GM12878 (cell line): ENCODE measurements at regions not wholly inside any gene's neighbourhood (a gene's known extent, or its start where the extent isn't known, plus 50 kb on each side); places are given as distances from the start of the nearest gene placed in this dataset.
A peak's percentile ranks its signal among the peaks of the same experiment; 100 is the strongest.

Experiments
- CEBPB ChIP-seq, 2 experiments: fragments of 150-350 bp in 1 of 2; IDR thresholded peaks; 2 replicates each; pipeline ENCODE4 v1.6.1; 2012 to 2014; ENCODE audit warnings: low read depth in 2 of 2, low read length in 2 of 2, borderline replicate concordance in 1 of 2, inconsistent platforms in 1 of 2
- CHD2 ChIP-seq: IDR thresholded peaks from 2 replicates; pipeline ENCODE4 v1.6.1; 2011; ENCODE audit warnings: low read depth, low read length, improper control_type of control experiment, borderline replicate concordance
- CREM ChIP-seq: IDR thresholded peaks from 2 replicates; pipeline ENCODE4 v1.6.1; 2014; ENCODE audit warnings: antibody characterized with exemption, low read depth
- EED ChIP-seq: sonication (generic); IDR thresholded peaks from 2 replicates; pipeline ENCODE4 v1.6.1; 2016; ENCODE audit warnings: antibody characterized with exemption, low read depth
- ESRRA ChIP-seq: IDR thresholded peaks from 2 replicates; pipeline ENCODE4 v1.6.1; 2012; ENCODE audit warnings: mild to moderate bottlenecking, low read length, improper control_type of control experiment
- FOS ChIP-seq: IDR thresholded peaks from 3 replicates; pipeline ENCODE4 v1.6.1; 2011; ENCODE audit warnings: borderline replicate concordance; ENCODE audit not compliant: insufficient read length; ENCODE audit errors: extremely low read depth
- FOXK2 ChIP-seq: fragments of 450-650 bp; IDR thresholded peaks from 2 replicates; pipeline ENCODE4 v1.6.1; 2017; ENCODE audit warnings: mild to moderate bottlenecking, moderate library complexity
- HSF1 ChIP-seq: fragments of 150-350 bp; IDR thresholded peaks from 2 replicates; pipeline ENCODE4 v1.6.1; 2014; ENCODE audit warnings: mild to moderate bottlenecking, low read depth, low read length
- IRF4 ChIP-seq: IDR thresholded peaks from 2 replicates; pipeline ENCODE4 v1.6.1; 2011; ENCODE audit warnings: low read depth, low read length
- KDM1A ChIP-seq: fragments of 200-600 bp; sonication (generic); IDR thresholded peaks from 2 replicates; pipeline ENCODE4 v1.6.1; 2016; ENCODE audit warnings: borderline replicate concordance
- LARP7 ChIP-seq: fragments of 450-650 bp; IDR thresholded peaks from 2 replicates; pipeline ENCODE4 v1.6.1; 2017; ENCODE audit warnings: mild to moderate bottlenecking
- MAX ChIP-seq: IDR thresholded peaks from 2 replicates; pipeline ENCODE4 v1.6.1; 2012; ENCODE audit warnings: low read depth, low read length, improper control_type of control experiment
- MTA3 ChIP-seq: IDR thresholded peaks from 2 replicates; pipeline ENCODE4 v1.6.1; 2012; ENCODE audit warnings: low read length, inconsistent platforms, borderline replicate concordance
- NBN ChIP-seq: fragments of 450-650 bp; IDR thresholded peaks from 2 replicates; pipeline ENCODE4 v1.6.1; 2016
- NFYB ChIP-seq: IDR thresholded peaks from 2 replicates; pipeline ENCODE4 v1.6.1; 2011; ENCODE audit warnings: low read depth, mild to moderate bottlenecking, low read length, improper control_type of control experiment, moderate library complexity; ENCODE audit not compliant: insufficient read depth
- PAX5 ChIP-seq: IDR thresholded peaks from 2 replicates; pipeline ENCODE4 v1.6.1; 2011; ENCODE audit warnings: low read depth, low read length, borderline replicate concordance
- RUNX3 ChIP-seq: IDR thresholded peaks from 2 replicates; pipeline ENCODE4 v1.6.1; 2012; ENCODE audit warnings: low read length, inconsistent platforms
- TAF1 ChIP-seq: IDR thresholded peaks from 2 replicates; pipeline ENCODE4 v1.6.1; 2011; ENCODE audit warnings: mild to moderate bottlenecking, low read depth, low read length, borderline replicate concordance
- TCF3 ChIP-seq: IDR thresholded peaks from 2 replicates; pipeline ENCODE4 v1.6.1; 2012; ENCODE audit warnings: low read depth, mild to moderate bottlenecking, low read length, borderline replicate concordance; ENCODE audit not compliant: insufficient read depth
- ZNF622 ChIP-seq: fragments of 450-650 bp; IDR thresholded peaks from 2 replicates; pipeline ENCODE4 v1.6.1; 2017; ENCODE audit warnings: mild to moderate bottlenecking, inconsistent platforms
- TF ChIP-seq, protein P1 (sequence below): fragments of 150-350 bp; IDR thresholded peaks from 2 replicates; pipeline ENCODE4 v1.6.1; 2016; ENCODE audit warnings: low read depth, low read length

- no peak for TF ChIP-seq ESRRA
- no peak for TF ChIP-seq HSF1
- TF ChIP-seq ZNF622, result no peak
- TF ChIP-seq, protein P1, sequence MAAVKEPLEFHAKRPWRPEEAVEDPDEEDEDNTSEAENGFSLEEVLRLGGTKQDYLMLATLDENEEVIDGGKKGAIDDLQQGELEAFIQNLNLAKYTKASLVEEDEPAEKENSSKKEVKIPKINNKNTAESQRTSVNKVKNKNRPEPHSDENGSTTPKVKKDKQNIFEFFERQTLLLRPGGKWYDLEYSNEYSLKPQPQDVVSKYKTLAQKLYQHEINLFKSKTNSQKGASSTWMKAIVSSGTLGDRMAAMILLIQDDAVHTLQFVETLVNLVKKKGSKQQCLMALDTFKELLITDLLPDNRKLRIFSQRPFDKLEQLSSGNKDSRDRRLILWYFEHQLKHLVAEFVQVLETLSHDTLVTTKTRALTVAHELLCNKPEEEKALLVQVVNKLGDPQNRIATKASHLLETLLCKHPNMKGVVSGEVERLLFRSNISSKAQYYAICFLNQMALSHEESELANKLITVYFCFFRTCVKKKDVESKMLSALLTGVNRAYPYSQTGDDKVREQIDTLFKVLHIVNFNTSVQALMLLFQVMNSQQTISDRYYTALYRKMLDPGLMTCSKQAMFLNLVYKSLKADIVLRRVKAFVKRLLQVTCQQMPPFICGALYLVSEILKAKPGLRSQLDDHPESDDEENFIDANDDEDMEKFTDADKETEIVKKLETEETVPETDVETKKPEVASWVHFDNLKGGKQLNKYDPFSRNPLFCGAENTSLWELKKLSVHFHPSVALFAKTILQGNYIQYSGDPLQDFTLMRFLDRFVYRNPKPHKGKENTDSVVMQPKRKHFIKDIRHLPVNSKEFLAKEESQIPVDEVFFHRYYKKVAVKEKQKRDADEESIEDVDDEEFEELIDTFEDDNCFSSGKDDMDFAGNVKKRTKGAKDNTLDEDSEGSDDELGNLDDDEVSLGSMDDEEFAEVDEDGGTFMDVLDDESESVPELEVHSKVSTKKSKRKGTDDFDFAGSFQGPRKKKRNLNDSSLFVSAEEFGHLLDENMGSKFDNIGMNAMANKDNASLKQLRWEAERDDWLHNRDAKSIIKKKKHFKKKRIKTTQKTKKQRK, result no peak
- peak; percentile 66; the same call in 1 of the 2 replicates for TF ChIP-seq TCF3
- TF ChIP-seq FOS, result no peak
- TF ChIP-seq MAX, result no peak
- TF ChIP-seq CREM, result peak; percentile 51; the same call in 1 of the 2 replicates
- TF ChIP-seq TAF1, result no peak
- TF ChIP-seq LARP7, result no peak
- no peak for TF ChIP-seq NFYB
- TF ChIP-seq NBN, result no peak
- TF ChIP-seq KDM1A, result no peak
- no peak for TF ChIP-seq CEBPB (IDR thresholded peaks at IDR 0.05; ENCODE audit: borderline replicate concordance in 1 of 2, low read depth in 2 of 2, low read length in 2 of 2)
- TF ChIP-seq CHD2, result no peak
- no peak for TF ChIP-seq FOXK2
- peak; percentile 72 for TF ChIP-seq RUNX3
- no peak for TF ChIP-seq PAX5
- TF ChIP-seq IRF4, result no peak
- TF ChIP-seq EED, result 0 out of 2 replicates have a peak, but pooled peaks have one; percentile 32
- no peak for TF ChIP-seq MTA3
Measured at GRCh38 chr1:212164095-212164872, 120.9 kb upstream of the PPP2R5A start (continued).
